RWPE2 (cell line): ENCODE measurements at regions not wholly inside any gene's neighbourhood (a gene's known extent, or its start where the extent isn't known, plus 50 kb on each side); places are given as distances from the start of the nearest gene placed in this dataset.
A peak's percentile ranks its signal among the peaks of the same experiment; 100 is the strongest.

Experiments
- ATAC-seq: fragments of 200-7000 bp; cut with Tn5 transposase; 3 replicates; pipeline ENCODE4 v1.9.1; 2021; ENCODE audit warnings: low read depth
- DNase-seq: peaks from one replicate; pipeline ENCODE4 v3.0.0-alpha.2; 2020; ENCODE audit warnings: low spot score
- H3K27ac ChIP-seq: fragments of 450-650 bp; 2 replicates; pipeline ENCODE4 v1.5.1; 2017; ENCODE audit warnings: mild to moderate bottlenecking; ENCODE audit not compliant: poor library complexity, severe bottlenecking
- H3K27me3 ChIP-seq: fragments of 250-450 bp; sonication (Bioruptor Pico); 2 replicates; pipeline ENCODE4 v1.5.1; 2021; ENCODE audit warnings: mild to moderate bottlenecking, moderate library complexity; ENCODE audit not compliant: insufficient read depth, poor library complexity, severe bottlenecking
- H3K36me3 ChIP-seq: fragments of 250-450 bp; sonication (Bioruptor Pico); 2 replicates; pipeline ENCODE4 v1.5.1; 2020; ENCODE audit warnings: low read depth, mild to moderate bottlenecking, moderate library complexity
- H3K4me1 ChIP-seq: fragments of 250-450 bp; sonication (Bioruptor Pico); 2 replicates; pipeline ENCODE4 v1.5.1; 2021; ENCODE audit warnings: mild to moderate bottlenecking, moderate library complexity; ENCODE audit not compliant: insufficient read depth, poor library complexity, severe bottlenecking
- H3K4me3 ChIP-seq: fragments of 250-450 bp; sonication (Bioruptor Pico); 2 replicates; pipeline ENCODE4 v1.5.1; 2021; ENCODE audit warnings: mild to moderate bottlenecking, moderate library complexity; ENCODE audit not compliant: severe bottlenecking
- H3K9me3 ChIP-seq: fragments of 250-450 bp; sonication (Bioruptor Pico); 2 replicates; pipeline ENCODE4 v1.5.1; 2021; ENCODE audit warnings: mild to moderate bottlenecking, moderate library complexity; ENCODE audit not compliant: severe bottlenecking
- TF ChIP-seq, protein P1 (sequence below): fragments of 450-650 bp; IDR thresholded peaks from one replicate; pipeline ENCODE4 v1.5.1; 2017; ENCODE audit warnings: mild to moderate bottlenecking, moderate library complexity; ENCODE audit not compliant: poor library complexity, severe bottlenecking

DNA sequence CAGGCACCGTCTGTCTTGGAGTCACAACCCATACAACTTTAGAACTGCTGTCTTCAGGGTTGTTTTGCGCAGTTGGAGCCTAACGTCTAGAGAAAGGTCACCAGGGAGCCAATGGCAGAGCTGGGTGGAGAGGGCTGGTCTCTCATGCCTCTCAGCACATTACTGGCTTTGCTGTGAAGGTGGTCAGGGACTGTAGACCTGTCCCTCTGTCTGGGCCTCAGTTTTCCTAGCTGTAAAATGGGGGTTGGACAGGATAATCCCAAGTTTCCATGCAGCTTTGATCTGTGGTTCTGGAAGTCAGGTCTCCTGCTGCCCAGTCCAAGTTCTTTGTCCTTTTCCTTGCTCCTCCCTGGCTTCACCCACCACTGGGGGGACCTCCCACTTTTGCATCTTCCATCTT, 52.2 kb upstream of the EPB41L1 start:
- Histone ChIP-seq H3K27ac (no peak overlapping the region), H3K27me3 (no peaks in the 10 kb centered on the region), H3K36me3 (no peaks in the 10 kb centered on the region), H3K9me3 (no peaks in the 10 kb centered on the region), H3K4me3 (no peak overlapping the region), H3K4me1 (peaks cover 17% of the 10 kb centered on the region)
- ATAC-seq = no peak
- no peak for DNase-seq
- TF ChIP-seq, protein P1, sequence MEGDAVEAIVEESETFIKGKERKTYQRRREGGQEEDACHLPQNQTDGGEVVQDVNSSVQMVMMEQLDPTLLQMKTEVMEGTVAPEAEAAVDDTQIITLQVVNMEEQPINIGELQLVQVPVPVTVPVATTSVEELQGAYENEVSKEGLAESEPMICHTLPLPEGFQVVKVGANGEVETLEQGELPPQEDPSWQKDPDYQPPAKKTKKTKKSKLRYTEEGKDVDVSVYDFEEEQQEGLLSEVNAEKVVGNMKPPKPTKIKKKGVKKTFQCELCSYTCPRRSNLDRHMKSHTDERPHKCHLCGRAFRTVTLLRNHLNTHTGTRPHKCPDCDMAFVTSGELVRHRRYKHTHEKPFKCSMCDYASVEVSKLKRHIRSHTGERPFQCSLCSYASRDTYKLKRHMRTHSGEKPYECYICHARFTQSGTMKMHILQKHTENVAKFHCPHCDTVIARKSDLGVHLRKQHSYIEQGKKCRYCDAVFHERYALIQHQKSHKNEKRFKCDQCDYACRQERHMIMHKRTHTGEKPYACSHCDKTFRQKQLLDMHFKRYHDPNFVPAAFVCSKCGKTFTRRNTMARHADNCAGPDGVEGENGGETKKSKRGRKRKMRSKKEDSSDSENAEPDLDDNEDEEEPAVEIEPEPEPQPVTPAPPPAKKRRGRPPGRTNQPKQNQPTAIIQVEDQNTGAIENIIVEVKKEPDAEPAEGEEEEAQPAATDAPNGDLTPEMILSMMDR = no peak

DNA sequence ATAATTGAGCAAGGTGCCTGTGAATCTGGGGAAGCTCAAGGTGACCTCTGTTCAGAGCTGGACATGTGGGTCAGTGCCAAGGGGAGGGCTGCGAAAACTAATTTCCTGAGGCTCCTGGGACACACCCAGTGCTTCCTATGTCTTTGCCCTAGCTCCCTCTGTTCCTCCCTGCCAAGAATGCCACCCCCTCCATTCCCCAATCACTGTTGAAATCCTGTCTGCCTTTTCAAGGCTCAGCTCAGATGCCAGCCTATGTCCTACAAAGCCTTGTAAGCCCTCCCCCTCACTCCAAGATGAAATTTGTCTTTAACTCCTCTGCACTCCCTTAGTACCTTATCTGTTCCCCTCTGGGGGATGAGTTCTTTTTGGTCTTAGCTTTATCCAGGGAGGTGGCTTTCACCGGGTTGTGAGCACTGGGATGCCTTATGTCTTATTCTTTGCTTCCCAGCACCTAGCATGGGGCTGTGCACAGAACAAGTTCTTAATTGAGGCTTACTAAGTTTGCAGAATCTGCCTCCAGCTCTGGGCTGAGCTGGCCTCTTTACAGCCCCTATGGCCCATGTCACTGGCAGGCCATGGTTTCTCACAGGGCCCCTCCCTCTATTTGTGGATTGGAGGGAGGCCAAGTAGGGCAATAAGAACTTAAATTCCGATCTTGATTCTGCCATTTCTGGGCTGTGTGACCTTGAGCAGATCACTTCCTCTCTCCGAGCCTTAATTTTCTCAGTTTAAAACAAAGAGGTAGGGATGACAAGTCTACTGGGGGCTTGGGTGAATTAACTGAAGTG, 51.5 kb upstream of the EPB41L1 start:
- TF ChIP-seq, protein P1 = no peak
- Histone ChIP-seq H3K4me3 (no peak overlapping the region), H3K4me1 (peaks cover 11% of the 10 kb centered on the region), H3K27me3 (no peaks in the 10 kb centered on the region), H3K9me3 (no peaks in the 10 kb centered on the region), H3K36me3 (no peaks in the 10 kb centered on the region), H3K27ac (no peak overlapping the region)
- DNase-seq = no peak
- peak; percentile 62 for ATAC-seq

DNA sequence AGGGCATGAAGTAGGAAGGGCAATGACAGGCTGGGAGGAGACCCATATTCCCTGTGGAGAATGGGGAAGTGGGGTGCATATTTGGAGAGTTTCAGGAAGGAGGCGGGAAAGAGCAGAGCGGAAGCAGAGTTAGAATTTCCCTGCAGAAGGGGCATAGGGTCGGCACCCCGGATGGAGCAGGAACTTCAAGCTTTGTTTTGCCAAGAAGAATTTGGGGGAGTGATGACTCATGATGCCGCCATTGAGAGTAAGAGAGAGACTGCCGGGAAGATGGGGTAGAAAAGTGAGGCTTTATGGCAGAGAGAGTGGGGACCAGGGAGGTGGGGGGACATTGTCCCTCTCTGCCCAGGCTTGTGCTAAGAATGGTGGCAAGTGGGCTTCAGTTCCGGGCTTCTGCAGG, 50.3 kb upstream of the EPB41L1 start:
- peaks cover 4% of the 10 kb centered on the region for H3K4me1 ChIP-seq
- H3K27ac ChIP-seq = no peak overlapping the region
- DNase-seq (no peak), ATAC-seq (no peak)
- H3K9me3 ChIP-seq = no peaks in the 10 kb centered on the region
- no peaks in the 10 kb centered on the region for H3K27me3 ChIP-seq
- no peaks in the 10 kb centered on the region for H3K36me3 ChIP-seq
- H3K4me3 ChIP-seq = no peak overlapping the region
- TF ChIP-seq, protein P1 = no peak
